Stimulated activated naive B cell treated with anti-CD40 and anti-IgM and Interleukin-4, amounts not matched to agents 10 μg/mL and 1 μg/mL and 100 μg/mL, for 72 hours (primary cell): ENCODE measurements at regions not wholly inside any gene's neighbourhood (a gene's known extent, or its start where the extent isn't known, plus 50 kb on each side); places are given as distances from the start of the nearest gene placed in this dataset.

ENCODE experiments used
- ATAC-seq, 2 donors: fragments of 150-1000 bp; cut with Tn5 transposase; replicated peaks; 2 replicates each; pipeline ENCODE4 v1.10.0; 2021; ENCODE audit warnings: moderate library complexity in 1 of 2
- DNase-seq: peaks from one replicate; pipeline ENCODE4 v3.0.0; 2021
- H3K27ac Mint-ChIP-seq: one replicate; pipeline ENCODE4 v1.8.0; 2022; ENCODE audit warnings: mild to moderate bottlenecking, mixed read lengths
- H3K27me3 Mint-ChIP-seq, 2 donors: one replicate each; pipeline ENCODE4 v1.8.0; 2022; ENCODE audit warnings: mixed read lengths in 2 of 2
- H3K36me3 Mint-ChIP-seq, 2 donors: one replicate each; pipeline ENCODE4 v1.8.0; 2022; ENCODE audit warnings: mixed read lengths in 2 of 2, mild to moderate bottlenecking in 1 of 2
- H3K4me1 Mint-ChIP-seq, 2 donors: one replicate each; pipeline ENCODE4 v1.8.0; 2022; ENCODE audit warnings: mixed read lengths in 2 of 2, mild to moderate bottlenecking in 1 of 2
- H3K4me3 Mint-ChIP-seq, 2 donors: one replicate each; pipeline ENCODE4 v1.8.0; 2022; ENCODE audit warnings: mild to moderate bottlenecking in 2 of 2, mixed read lengths in 2 of 2, moderate library complexity in 1 of 2
- H3K9me3 Mint-ChIP-seq, 2 donors: one replicate each; pipeline ENCODE4 v1.8.0; 2022; ENCODE audit warnings: mixed read lengths in 2 of 2, mild to moderate bottlenecking in 1 of 2

- no peak for ATAC-seq
- Mint-ChIP-seq H3K9me3 (no peaks in the 10 kb centered on the region), H3K4me1 (peaks cover 4 to 5% of the 10 kb centered on the region in 2 donors), H3K4me3 (no peak overlapping the region), H3K27ac (no peak overlapping the region), H3K36me3 (no peaks in the 10 kb centered on the region), H3K27me3 (no peaks in the 10 kb centered on the region)
- no peak for DNase-seq
Measured at GRCh38 chr12:24044941-24045703, 95.7 kb upstream of the SOX5 start.

GRCh38 chr12:24042651-24043050, 93.2 kb upstream of the SOX5 start:
- Mint-ChIP-seq H3K27ac (no peak overlapping the region), H3K4me1 (peaks cover 4 to 5% of the 10 kb centered on the region in 2 donors), H3K4me3 (no peak overlapping the region), H3K36me3 (no peaks in the 10 kb centered on the region), H3K27me3 (no peaks in the 10 kb centered on the region), H3K9me3 (no peaks in the 10 kb centered on the region)
- ATAC-seq (no peak), DNase-seq (no peak)

GRCh38 chr12:24039113-24039525, 89.6 kb upstream of the SOX5 start:
- Mint-ChIP-seq H3K9me3 (no peaks in the 10 kb centered on the region), H3K4me1 (no peaks in the 10 kb centered on the region), H3K27ac (no peak overlapping the region), H3K4me3 (no peak overlapping the region), H3K36me3 (no peaks in the 10 kb centered on the region), H3K27me3 (no peaks in the 10 kb centered on the region)
- no peak for DNase-seq
- ATAC-seq: no peak

GRCh38 chr12:24038211-24038997, 88.9 kb upstream of the SOX5 start:
- Mint-ChIP-seq H3K36me3 (no peaks in the 10 kb centered on the region), H3K27ac (no peak overlapping the region), H3K27me3 (no peaks in the 10 kb centered on the region), H3K9me3 (no peaks in the 10 kb centered on the region), H3K4me1 (no peaks in the 10 kb centered on the region), H3K4me3 (no peak overlapping the region)
- DNase-seq (no peak), ATAC-seq (no peak)

GRCh38 chr12:24036438-24037216, 87.2 kb upstream of the SOX5 start:
- Mint-ChIP-seq H3K27ac (no peak overlapping the region), H3K27me3 (no peaks in the 10 kb centered on the region), H3K4me1 (no peaks in the 10 kb centered on the region), H3K9me3 (no peaks in the 10 kb centered on the region), H3K36me3 (no peaks in the 10 kb centered on the region), H3K4me3 (no peak overlapping the region)
- DNase-seq: no peak
- no peak for ATAC-seq

- Mint-ChIP-seq H3K27me3 (no peaks in the 10 kb centered on the region), H3K27ac (no peak overlapping the region), H3K4me1 (no peaks in the 10 kb centered on the region), H3K36me3 (no peaks in the 10 kb centered on the region), H3K4me3 (no peak overlapping the region), H3K9me3 (peaks cover 0 to 3% of the 10 kb centered on the region in 2 donors)
- DNase-seq (no peak), ATAC-seq (no peak)
Measured at GRCh38 chr12:24034894-24035293, 85.4 kb upstream of the SOX5 start.

- H3K9me3 Mint-ChIP-seq: peaks cover 0 to 3% of the 10 kb centered on the region in 2 donors
- ATAC-seq (no peak), DNase-seq (no peak)
- peak overlapping the region; percentile 60 for H3K27ac Mint-ChIP-seq
- no peaks in the 10 kb centered on the region for H3K36me3 Mint-ChIP-seq
- H3K4me1 Mint-ChIP-seq: no peaks in the 10 kb centered on the region
- no peaks in the 10 kb centered on the region for H3K27me3 Mint-ChIP-seq
- no peak overlapping the region for H3K4me3 Mint-ChIP-seq
Measured at GRCh38 chr12:24034160-24034559, 84.7 kb upstream of the SOX5 start.

- no peak overlapping the region for H3K4me3 Mint-ChIP-seq
- H3K27ac Mint-ChIP-seq: no peak overlapping the region
- peaks cover 0 to 3% of the 10 kb centered on the region in 2 donors for H3K9me3 Mint-ChIP-seq
- ATAC-seq: peak; percentile 41 to 57
- H3K4me1 Mint-ChIP-seq: no peaks in the 10 kb centered on the region
- no peak for DNase-seq
- H3K27me3 Mint-ChIP-seq: peaks cover 0 to 3% of the 10 kb centered on the region in 2 donors
- H3K36me3 Mint-ChIP-seq: no peaks in the 10 kb centered on the region
Measured at GRCh38 chr12:24027352-24027751, 77.9 kb upstream of the SOX5 start.

- Mint-ChIP-seq H3K27ac (no peak overlapping the region), H3K27me3 (peaks cover 0 to 3% of the 10 kb centered on the region in 2 donors), H3K4me1 (no peaks in the 10 kb centered on the region), H3K9me3 (peaks cover 0 to under 1% of the 10 kb centered on the region in 2 donors), H3K36me3 (no peaks in the 10 kb centered on the region), H3K4me3 (no peak overlapping the region)
- DNase-seq (no peak), ATAC-seq (no peak)
Measured at GRCh38 chr12:24025153-24025798, 75.8 kb upstream of the SOX5 start.

- no peak overlapping the region for H3K27ac Mint-ChIP-seq
- H3K36me3 Mint-ChIP-seq: no peaks in the 10 kb centered on the region
- DNase-seq: no peak
- ATAC-seq: no peak
- H3K9me3 Mint-ChIP-seq: no peaks in the 10 kb centered on the region
- no peaks in the 10 kb centered on the region for H3K4me1 Mint-ChIP-seq
- H3K4me3 Mint-ChIP-seq: no peak overlapping the region
- peaks cover 0 to 3% of the 10 kb centered on the region in 2 donors for H3K27me3 Mint-ChIP-seq
Measured at GRCh38 chr12:24023081-24023480, 73.6 kb upstream of the SOX5 start.

- peaks cover 0 to 4% of the 10 kb centered on the region in 2 donors for H3K9me3 Mint-ChIP-seq
- H3K4me1 Mint-ChIP-seq: no peaks in the 10 kb centered on the region
- no peaks in the 10 kb centered on the region for H3K27me3 Mint-ChIP-seq
- ATAC-seq: peak in 1 of 2 donors; percentile 25
- no peak overlapping the region for H3K27ac Mint-ChIP-seq
- H3K36me3 Mint-ChIP-seq: no peaks in the 10 kb centered on the region
- DNase-seq: no peak
- H3K4me3 Mint-ChIP-seq: no peak overlapping the region
Measured at GRCh38 chr12:24021164-24021502, 71.7 kb upstream of the SOX5 start.

- no peaks in the 10 kb centered on the region for H3K27me3 Mint-ChIP-seq
Measured at GRCh38 chr12:24020397-24021163, 71.1 kb upstream of the SOX5 start.

GRCh38 chr12:24015833-24016160, 66.3 kb upstream of the SOX5 start:
- DNase-seq (no peak), ATAC-seq (no peak)
- Mint-ChIP-seq H3K4me1 (no peaks in the 10 kb centered on the region), H3K4me3 (no peak overlapping the region), H3K36me3 (no peaks in the 10 kb centered on the region), H3K27ac (no peak overlapping the region), H3K9me3 (peaks cover 0 to 4% of the 10 kb centered on the region in 2 donors), H3K27me3 (no peaks in the 10 kb centered on the region)

More at GRCh38 chr12:24020397-24021163, 71.1 kb upstream of the SOX5 start:
- Mint-ChIP-seq H3K27ac (no peak overlapping the region), H3K9me3 (peaks cover 0 to 4% of the 10 kb centered on the region in 2 donors), H3K36me3 (no peaks in the 10 kb centered on the region), H3K4me1 (no peaks in the 10 kb centered on the region), H3K4me3 (no peak overlapping the region)
- no peak for DNase-seq
- ATAC-seq: no peak
